H1 (cell line): ENCODE measurements at regions not wholly inside any gene's neighbourhood (a gene's known extent, or its start where the extent isn't known, plus 50 kb on each side); places are given as distances from the start of the nearest gene placed in this dataset.

ENCODE experiments used
- CTCF ChIA-PET: fragments of 300-600 bp; sonication (Branson Sonifier 250); formaldehyde crosslinking; loops from one replicate; lab custom pipeline; 2021; ENCODE audit not compliant: partially characterized antibody; lab: Charles Lee
- POLR2A ChIA-PET: fragments of 300-600 bp; sonication (Branson Sonifier 250); formaldehyde crosslinking; loops from one replicate; lab custom pipeline; 2021; ENCODE audit warnings: inconsistent platforms; ENCODE audit not compliant: partially characterized antibody; lab: Charles Lee
- DNase-seq, 2 experiments: peaks; one replicate each; pipeline versions ENCODE4 v3.0.0 to v3.0.0-alpha.2; 2010 to 2022; ENCODE audit warnings: low spot score in 2 of 2, low read depth in 1 of 2, mixed read lengths in 1 of 2
- FAIRE-seq: peaks from 2 replicates; lab custom pipeline; 2011; peaks lifted over from hg19 to GRCh38; lab: Jason Lieb, UNC
- H2AFZ ChIP-seq: 2 replicates; pipeline ENCODE4 v1.8.1; 2012; ENCODE audit warnings: low read length, inconsistent platforms
- H2AK5ac ChIP-seq: 2 replicates; pipeline ENCODE4 v1.6.1; 2013; ENCODE audit warnings: low read depth, low read length
- H2BK120ac ChIP-seq: replicated peaks from 2 replicates; pipeline ENCODE3; 2013; ENCODE audit warnings: low read depth, low read length, inconsistent platforms
- H2BK12ac ChIP-seq: 2 replicates; pipeline ENCODE4 v1.6.1; 2013; ENCODE audit warnings: low read depth, low read length
- H2BK15ac ChIP-seq: 2 replicates; pipeline ENCODE4 v1.6.1; 2013; ENCODE audit warnings: low read length
- H2BK20ac ChIP-seq: 2 replicates; pipeline ENCODE4 v1.6.1; 2013; ENCODE audit warnings: low read length
- H2BK5ac ChIP-seq: 2 replicates; pipeline ENCODE4 v1.6.1; 2013; ENCODE audit warnings: low read depth, low read length
- H3K14ac ChIP-seq: 2 replicates; pipeline ENCODE4 v1.6.1; 2013; ENCODE audit warnings: inconsistent platforms; ENCODE audit not compliant: insufficient read length
- H3K18ac ChIP-seq: 2 replicates; pipeline ENCODE4 v1.6.1; 2013; ENCODE audit warnings: low read length; ENCODE audit errors: extremely low read depth
- H3K23ac ChIP-seq: 2 replicates; pipeline ENCODE4 v1.6.1; 2013; ENCODE audit warnings: inconsistent platforms; ENCODE audit not compliant: insufficient read length
- H3K23me2 ChIP-seq: 2 replicates; pipeline ENCODE4 v1.6.1; 2013; ENCODE audit warnings: low read depth, low read length
- H3K27ac ChIP-seq: 2 replicates; pipeline ENCODE4 v1.6.1; 2011; ENCODE audit warnings: low read depth, low read length, inconsistent platforms
- H3K27me3 ChIP-seq, 4 experiments: replicated peaks in 1 of 4; 1 replicate in 1 of 4; 2 replicates in 3 of 4; pipeline versions ENCODE4 v1.6.1 to v1.8.1; 2011 to 2013; ENCODE audit warnings: low read length in 3 of 4, mild to moderate bottlenecking in 3 of 4, inconsistent platforms in 2 of 4, mixed read lengths in 2 of 4, moderate library complexity in 1 of 4; ENCODE audit not compliant: control insufficient read depth in 3 of 4, insufficient read depth in 3 of 4; ENCODE audit errors: extremely low read depth in 1 of 4
- H3K36me3 ChIP-seq, 4 experiments: 2 replicates each; pipeline versions ENCODE4 v1.6.1 to v1.8.1; 2011 to 2013; ENCODE audit warnings: mild to moderate bottlenecking in 4 of 4, low read length in 3 of 4, moderate library complexity in 2 of 4, control low read depth in 1 of 4, inconsistent platforms in 1 of 4; ENCODE audit not compliant: insufficient read depth in 4 of 4, control insufficient read depth in 2 of 4
- H3K4ac ChIP-seq: replicated peaks from 2 replicates; pipeline ENCODE3; 2013; ENCODE audit warnings: low read length, low read depth, mixed read lengths, inconsistent platforms; ENCODE audit not compliant: insufficient read length
- H3K4me1 ChIP-seq, 4 experiments: replicated peaks in 1 of 4; 1 replicate in 1 of 4; 2 replicates in 3 of 4; pipeline versions ENCODE4 v1.6.1 to v1.8.1; 2011 to 2013; ENCODE audit warnings: low read length in 3 of 4, inconsistent platforms in 2 of 4, mixed read lengths in 1 of 4; ENCODE audit not compliant: insufficient read depth in 4 of 4, control insufficient read depth in 3 of 4
- H3K4me2 ChIP-seq, 2 experiments: 2 replicates each; pipeline versions ENCODE4 v1.6.1 to v1.8.1; 2011 to 2013; ENCODE audit warnings: low read depth in 2 of 2, low read length in 2 of 2, control low read depth in 1 of 2, inconsistent platforms in 1 of 2, mild to moderate bottlenecking in 1 of 2; ENCODE audit not compliant: insufficient read depth in 1 of 2
- H3K4me3 ChIP-seq, 4 experiments: fragments of 200-600, 300-600 bp in 1 of 4; sonication (generic), shearing (Covaris generic), sonication (Bioruptor Twin) in 1 of 4; 2 replicates each; pipeline versions ENCODE4 v1.5.1 to v1.8.1; 2011 to 2016; ENCODE audit warnings: low read length in 4 of 4, low read depth in 3 of 4, control low read depth in 2 of 4, inconsistent platforms in 2 of 4, mild to moderate bottlenecking in 2 of 4, mixed read lengths in 1 of 4, moderate library complexity in 1 of 4; ENCODE audit not compliant: insufficient read depth in 2 of 4; ENCODE audit errors: extremely low read depth in 1 of 4
- H3K56ac ChIP-seq: replicated peaks from 2 replicates; pipeline ENCODE3; 2013; ENCODE audit warnings: low read depth, mild to moderate bottlenecking, mixed read lengths, low read length, inconsistent platforms; ENCODE audit not compliant: insufficient read length
- H3K79me1 ChIP-seq: 2 replicates; pipeline ENCODE4 v1.6.1; 2013; ENCODE audit warnings: low read depth, low read length, control low read depth
- H3K79me2 ChIP-seq, 2 experiments: 2 replicates each; pipeline versions ENCODE4 v1.6.1 to v1.8.1; 2012 to 2013; ENCODE audit warnings: low read length in 2 of 2, mild to moderate bottlenecking in 2 of 2, inconsistent platforms in 1 of 2; ENCODE audit not compliant: insufficient read depth in 2 of 2, control insufficient read depth in 1 of 2
- H3K9ac ChIP-seq, 4 experiments: replicated peaks in 1 of 4; 1 replicate in 1 of 4; 2 replicates in 3 of 4; pipeline versions ENCODE4 v1.6.1 to v1.8.1; 2011 to 2013; ENCODE audit warnings: low read depth in 3 of 4, low read length in 3 of 4, control low read depth in 2 of 4, mild to moderate bottlenecking in 2 of 4, moderate library complexity in 2 of 4, inconsistent platforms in 1 of 4; ENCODE audit errors: extremely low read depth in 1 of 4
- H3K9me3 ChIP-seq, 2 experiments: 2 replicates each; pipeline versions ENCODE4 v1.6.1 to v1.8.1; 2012 to 2013; ENCODE audit warnings: mild to moderate bottlenecking in 2 of 2, moderate library complexity in 2 of 2, control low read depth in 1 of 2, inconsistent platforms in 1 of 2, low read depth in 1 of 2, low read length in 1 of 2, mixed read lengths in 1 of 2; ENCODE audit not compliant: insufficient read depth in 2 of 2
- H4K20me1 ChIP-seq, 2 experiments: replicated peaks in 1 of 2; 2 replicates each; pipeline versions ENCODE3 to v1.8.1; 2011 to 2013; ENCODE audit warnings: inconsistent platforms in 2 of 2, low read length in 2 of 2, mild to moderate bottlenecking in 1 of 2; ENCODE audit not compliant: insufficient read depth in 2 of 2, control insufficient read depth in 1 of 2
- H4K5ac ChIP-seq: 2 replicates; pipeline ENCODE4 v1.6.1; 2013; ENCODE audit warnings: low read length, low read depth, mixed read lengths, inconsistent platforms; ENCODE audit not compliant: insufficient read length
- H4K8ac ChIP-seq: 2 replicates; pipeline ENCODE4 v1.8.0; 2013; ENCODE audit warnings: mild to moderate bottlenecking, moderate library complexity, low read length, inconsistent platforms; ENCODE audit not compliant: insufficient read depth; ENCODE audit errors: extremely low read depth
- H4K91ac ChIP-seq: replicated peaks from 2 replicates; pipeline ENCODE3; 2013; ENCODE audit warnings: low read length, mixed read lengths, inconsistent platforms; ENCODE audit not compliant: insufficient read length
- HDAC2 ChIP-seq, 2 experiments: fragments of 300-600 bp in 1 of 2; sonication (generic) in 1 of 2; IDR thresholded peaks; 2 replicates each; pipeline ENCODE4 v1.6.1; 2011 to 2012; ENCODE audit warnings: low read depth in 2 of 2, low read length in 2 of 2, mild to moderate bottlenecking in 2 of 2, moderate library complexity in 2 of 2, borderline replicate concordance in 1 of 2, inconsistent platforms in 1 of 2
- NANOG ChIP-seq: IDR thresholded peaks from 2 replicates; pipeline ENCODE4 v1.6.1; 2011; ENCODE audit warnings: low read length, low read depth, mild to moderate bottlenecking, inconsistent platforms; ENCODE audit not compliant: insufficient read depth, poor library complexity, severe bottlenecking
- NRF1 ChIP-seq: IDR thresholded peaks from 2 replicates; pipeline ENCODE4 v1.6.1; 2011; ENCODE audit warnings: mild to moderate bottlenecking, low read depth, low read length, improper control_type of control experiment
- TAF7 ChIP-seq: optimal IDR thresholded peaks from 2 replicates; pipeline ENCODE3; 2011; ENCODE audit warnings: low read depth, mild to moderate bottlenecking, inconsistent platforms, low read length, moderate library complexity, borderline replicate concordance
- WGBS, 2 experiments: shearing (Covaris generic) in 1 of 2; methylation state at CpG; one replicate each; pipeline versions ENCODE4 v1.1.6 to v1.1.7; 2013 to 2015; ENCODE audit warnings: low lambda C conversion rate in 2 of 2, mixed read lengths in 2 of 2, inconsistent platforms in 1 of 2, low coverage in 1 of 2, missing lambda C conversion rate in 1 of 2; ENCODE audit not compliant: insufficient replicate concordance in 2 of 2, insufficient coverage in 1 of 2, insufficient read length in 1 of 2; ENCODE audit errors: extremely low coverage in 1 of 2, missing lambda C conversion rate in 1 of 2; 5-methylcytosine and 5-hydroxymethylcytosine counted together

GRCh38 chr3:164095279-164095678 is 983.0 kb downstream of the SI start:
- Histone ChIP-seq H3K18ac (no peak overlapping the region), H3K4me2 (no peak overlapping the region), H3K4me1 (no peaks in the 10 kb centered on the region), H3K56ac (no peak overlapping the region), H3K27me3 (no peaks in the 10 kb centered on the region), H4K91ac (no peak overlapping the region), H4K20me1 (no peaks in the 10 kb centered on the region), H3K27ac (no peak overlapping the region), H3K36me3 (no peaks in the 10 kb centered on the region), H3K14ac (no peak overlapping the region), H3K79me2 (no peaks in the 10 kb centered on the region), H3K4me3 (no peak overlapping the region), H3K23me2 (no peaks in the 10 kb centered on the region), H3K9me3 (no peaks in the 10 kb centered on the region), H2BK120ac (no peak overlapping the region), H4K8ac (no peak overlapping the region), H3K4ac (no peak overlapping the region), H2BK20ac (no peak overlapping the region), H2BK15ac (no peak overlapping the region), H2BK12ac (no peak overlapping the region), H3K79me1 (no peaks in the 10 kb centered on the region), H4K5ac (no peak overlapping the region), H2AK5ac (no peak overlapping the region), H3K9ac (no peak overlapping the region), H3K23ac (no peak overlapping the region), H2BK5ac (no peak overlapping the region), H2AFZ (0 out of 2 replicates have a peak overlapping the region, but pooled peaks have one; percentile 31)
- ChIA-PET CTCF (no interaction called here), POLR2A (no interaction called here)
- no peak for TF ChIP-seq NANOG
- TF ChIP-seq HDAC2 (IDR thresholded peaks at IDR 0.05; ENCODE audit: borderline replicate concordance in 1 of 2, low read depth in 2 of 2, low read length in 2 of 2): no peak
- no peak for TF ChIP-seq TAF7
- no peak for TF ChIP-seq NRF1
- no peak for FAIRE-seq
- DNase-seq: no peak
- WGBS, 2 experiments: 88% methylated on average over 3 of the region's 3 CpGs; no CpG with 5 or more reads in 1 of the 2 experiments
